HEK293 (cell line): ENCODE measurements at regions not wholly inside any gene's neighbourhood (a gene's known extent, or its start where the extent isn't known, plus 50 kb on each side); places are given as distances from the start of the nearest gene placed in this dataset.
"Not testable (repeated sequence)": the region's sequence is repeated elsewhere in the genome, so short reads cannot be mapped to it uniquely, and the experiment has no call there.

Experiments used
- KLF16 ChIP-seq: fragments of 450-650 bp; formaldehyde crosslinking; IDR thresholded peaks from 2 replicates; pipeline ENCODE4 v1.5.1; 2017; ENCODE audit warnings: missing biosample characterization, missing genetic modification characterization
- PRDM1 ChIP-seq: fragments of 450-650 bp; formaldehyde crosslinking; IDR thresholded peaks from 2 replicates; pipeline ENCODE4; 2016; ENCODE audit warnings: missing biosample characterization, missing genetic modification characterization
- YY1 ChIP-seq: fragments of 450-650 bp; formaldehyde crosslinking; IDR thresholded peaks from 2 replicates; pipeline ENCODE4 v1.5.1; 2018; ENCODE audit warnings: missing biosample characterization, missing genetic modification characterization
- ZNF2 ChIP-seq: fragments of 450-650 bp; formaldehyde crosslinking; IDR thresholded peaks from 2 replicates; pipeline ENCODE4 v1.5.1; 2016; ENCODE audit warnings: missing biosample characterization, missing genetic modification characterization
- ZNF335 ChIP-seq: fragments of 450-650 bp; formaldehyde crosslinking; conservative IDR thresholded peaks from 2 replicates; pipeline ENCODE4 v1.5.1; 2016; ENCODE audit warnings: missing biosample characterization, missing genetic modification characterization
- ZNF341 ChIP-seq: fragments of 450-650 bp; formaldehyde crosslinking; IDR thresholded peaks from 2 replicates; pipeline ENCODE4; 2016; ENCODE audit warnings: low read depth, missing biosample characterization, missing genetic modification characterization
- ZNF391 ChIP-seq: fragments of 450-650 bp; formaldehyde crosslinking; IDR thresholded peaks from 2 replicates; pipeline ENCODE4 v1.5.1; 2016; ENCODE audit warnings: low read depth, missing biosample characterization, missing genetic modification characterization, borderline replicate concordance
- ZNF660 ChIP-seq: fragments of 450-650 bp; IDR thresholded peaks from 2 replicates; pipeline ENCODE4 v1.5.1; 2018; ENCODE audit warnings: missing biosample characterization, mild to moderate bottlenecking, missing genetic modification characterization
- ZSCAN30 ChIP-seq: fragments of 450-650 bp; IDR thresholded peaks from 2 replicates; pipeline ENCODE4 v1.5.1; 2018; ENCODE audit warnings: missing biosample characterization, mild to moderate bottlenecking, missing genetic modification characterization, moderate library complexity
- TF ChIP-seq, protein P1 (sequence below): fragments of 450-650 bp; formaldehyde crosslinking; IDR thresholded peaks from 2 replicates; pipeline ENCODE4 v1.5.1; 2016; ENCODE audit warnings: missing biosample characterization, missing genetic modification characterization
- TF ChIP-seq, protein P2 (sequence below): fragments of 450-650 bp; formaldehyde crosslinking; IDR thresholded peaks from 2 replicates; pipeline ENCODE4 v1.5.1; 2016; ENCODE audit warnings: missing biosample characterization, missing genetic modification characterization

DNA sequence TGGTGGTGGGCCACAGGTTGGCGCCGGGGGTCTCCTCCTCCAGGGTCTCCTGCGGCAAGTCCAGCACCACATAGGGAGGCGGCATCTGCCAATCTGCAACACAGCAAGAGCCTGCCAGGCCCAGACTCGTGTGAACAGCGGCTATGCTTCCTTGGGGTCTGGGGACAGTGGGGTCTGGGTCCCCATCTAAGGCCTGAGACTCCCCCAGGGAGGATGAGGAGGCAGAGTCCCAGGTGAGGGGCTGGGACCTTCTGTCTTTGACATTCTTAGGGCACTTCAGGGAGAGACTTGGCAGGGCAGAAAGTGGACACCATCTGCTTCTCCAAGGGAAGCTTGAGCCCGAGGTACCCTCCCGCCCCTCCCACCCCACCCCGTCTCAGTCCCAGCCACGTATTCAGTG is 178.1 kb downstream of the TMEM121 start:
- TF ChIP-seq PRDM1; KLF16 (tag by site-specific recombination); ZNF341 (tag by site-specific recombination); ZNF2; ZNF335 (tag by site-specific recombination); ZNF391; ZNF660; YY1 (tag by site-specific recombination); ZSCAN30 (tag by site-specific recombination): not testable (repeated sequence)
- TF ChIP-seq, protein P1, sequence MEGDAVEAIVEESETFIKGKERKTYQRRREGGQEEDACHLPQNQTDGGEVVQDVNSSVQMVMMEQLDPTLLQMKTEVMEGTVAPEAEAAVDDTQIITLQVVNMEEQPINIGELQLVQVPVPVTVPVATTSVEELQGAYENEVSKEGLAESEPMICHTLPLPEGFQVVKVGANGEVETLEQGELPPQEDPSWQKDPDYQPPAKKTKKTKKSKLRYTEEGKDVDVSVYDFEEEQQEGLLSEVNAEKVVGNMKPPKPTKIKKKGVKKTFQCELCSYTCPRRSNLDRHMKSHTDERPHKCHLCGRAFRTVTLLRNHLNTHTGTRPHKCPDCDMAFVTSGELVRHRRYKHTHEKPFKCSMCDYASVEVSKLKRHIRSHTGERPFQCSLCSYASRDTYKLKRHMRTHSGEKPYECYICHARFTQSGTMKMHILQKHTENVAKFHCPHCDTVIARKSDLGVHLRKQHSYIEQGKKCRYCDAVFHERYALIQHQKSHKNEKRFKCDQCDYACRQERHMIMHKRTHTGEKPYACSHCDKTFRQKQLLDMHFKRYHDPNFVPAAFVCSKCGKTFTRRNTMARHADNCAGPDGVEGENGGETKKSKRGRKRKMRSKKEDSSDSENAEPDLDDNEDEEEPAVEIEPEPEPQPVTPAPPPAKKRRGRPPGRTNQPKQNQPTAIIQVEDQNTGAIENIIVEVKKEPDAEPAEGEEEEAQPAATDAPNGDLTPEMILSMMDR (tag by site-specific recombination) = not testable (repeated sequence)
- TF ChIP-seq, protein P2, sequence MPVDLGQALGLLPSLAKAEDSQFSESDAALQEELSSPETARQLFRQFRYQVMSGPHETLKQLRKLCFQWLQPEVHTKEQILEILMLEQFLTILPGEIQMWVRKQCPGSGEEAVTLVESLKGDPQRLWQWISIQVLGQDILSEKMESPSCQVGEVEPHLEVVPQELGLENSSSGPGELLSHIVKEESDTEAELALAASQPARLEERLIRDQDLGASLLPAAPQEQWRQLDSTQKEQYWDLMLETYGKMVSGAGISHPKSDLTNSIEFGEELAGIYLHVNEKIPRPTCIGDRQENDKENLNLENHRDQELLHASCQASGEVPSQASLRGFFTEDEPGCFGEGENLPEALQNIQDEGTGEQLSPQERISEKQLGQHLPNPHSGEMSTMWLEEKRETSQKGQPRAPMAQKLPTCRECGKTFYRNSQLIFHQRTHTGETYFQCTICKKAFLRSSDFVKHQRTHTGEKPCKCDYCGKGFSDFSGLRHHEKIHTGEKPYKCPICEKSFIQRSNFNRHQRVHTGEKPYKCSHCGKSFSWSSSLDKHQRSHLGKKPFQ (tag by site-specific recombination) = not testable (repeated sequence)
